ENCODE measurements at regions not wholly inside any gene's neighbourhood (a gene's known extent, or its start where the extent isn't known, plus 50 kb on each side); places are given as distances from the start of the nearest gene placed in this dataset.

DNA sequence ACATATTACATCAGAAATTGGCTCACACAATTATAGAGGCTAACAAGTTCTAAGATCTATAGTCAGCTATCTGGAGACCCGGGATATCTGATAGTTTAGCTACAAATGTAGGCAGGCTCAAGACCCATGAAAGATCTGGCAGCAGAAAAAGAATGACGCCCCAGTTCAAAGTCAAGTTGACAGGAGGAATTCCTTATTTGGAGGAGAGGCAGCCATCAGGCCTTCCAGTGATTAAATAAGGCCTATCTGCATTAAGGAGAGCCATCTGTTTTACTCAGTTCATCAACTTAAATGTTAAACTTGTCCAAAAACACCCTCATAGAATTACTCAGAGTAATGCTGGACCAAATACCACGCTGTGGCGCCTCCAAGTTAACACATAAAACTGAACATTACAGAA, 1402.6 kb downstream of the FAM181B start:
- TF ChIP-seq, protein P1, sequence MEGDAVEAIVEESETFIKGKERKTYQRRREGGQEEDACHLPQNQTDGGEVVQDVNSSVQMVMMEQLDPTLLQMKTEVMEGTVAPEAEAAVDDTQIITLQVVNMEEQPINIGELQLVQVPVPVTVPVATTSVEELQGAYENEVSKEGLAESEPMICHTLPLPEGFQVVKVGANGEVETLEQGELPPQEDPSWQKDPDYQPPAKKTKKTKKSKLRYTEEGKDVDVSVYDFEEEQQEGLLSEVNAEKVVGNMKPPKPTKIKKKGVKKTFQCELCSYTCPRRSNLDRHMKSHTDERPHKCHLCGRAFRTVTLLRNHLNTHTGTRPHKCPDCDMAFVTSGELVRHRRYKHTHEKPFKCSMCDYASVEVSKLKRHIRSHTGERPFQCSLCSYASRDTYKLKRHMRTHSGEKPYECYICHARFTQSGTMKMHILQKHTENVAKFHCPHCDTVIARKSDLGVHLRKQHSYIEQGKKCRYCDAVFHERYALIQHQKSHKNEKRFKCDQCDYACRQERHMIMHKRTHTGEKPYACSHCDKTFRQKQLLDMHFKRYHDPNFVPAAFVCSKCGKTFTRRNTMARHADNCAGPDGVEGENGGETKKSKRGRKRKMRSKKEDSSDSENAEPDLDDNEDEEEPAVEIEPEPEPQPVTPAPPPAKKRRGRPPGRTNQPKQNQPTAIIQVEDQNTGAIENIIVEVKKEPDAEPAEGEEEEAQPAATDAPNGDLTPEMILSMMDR (conservative IDR thresholded peaks at IDR 0.05; ENCODE audit: low read depth, low read length) = no peak
- TF ChIP-seq EZH2 (IDR thresholded peaks at IDR 0.05; ENCODE audit: low read length, unreplicated experiment) (no peak), EZH2phosphoT487 (IDR thresholded peaks at IDR 0.05; ENCODE audit: borderline replicate concordance, low read length) (no peak)

Data from PC-3 (cell line).